Breast epithelium (tissue), 3 donors: ENCODE measurements at regions not wholly inside any gene's neighbourhood (a gene's known extent, or its start where the extent isn't known, plus 50 kb on each side); places are given as distances from the start of the nearest gene placed in this dataset.

ENCODE experiments used
- CTCF ChIP-seq, 3 donors: fragments of 450-650 bp; IDR thresholded peaks; one replicate each; pipeline ENCODE4 v1.5.1; 2016 to 2017; ENCODE audit warnings: antibody characterized with exemption in 3 of 3, mild to moderate bottlenecking in 3 of 3, moderate library complexity in 3 of 3
- POLR2A ChIP-seq: fragments of 450-650 bp; IDR thresholded peaks from one replicate; pipeline ENCODE4 v1.6.1; 2016; ENCODE audit warnings: antibody characterized with exemption, mild to moderate bottlenecking, moderate library complexity

- TF ChIP-seq POLR2A: no peak
- no peak for TF ChIP-seq CTCF (IDR thresholded peaks at IDR 0.05)
Measured at GRCh38 chr5:21665524-21665923, 1187.6 kb downstream of the CDH12 start.
